GM23338 (cell line): ENCODE measurements at regions not wholly inside any gene's neighbourhood (a gene's known extent, or its start where the extent isn't known, plus 50 kb on each side); places are given as distances from the start of the nearest gene placed in this dataset.

Experiments used
- CREB1 ChIP-seq: fragments of 250-450 bp; sonication (Bioruptor Pico); IDR thresholded peaks from 2 replicates; pipeline ENCODE4 v1.5.0; 2020; ENCODE audit warnings: low read depth, mild to moderate bottlenecking, moderate library complexity
- EZH2 ChIP-seq: fragments of 200-600 bp; sonication (generic); IDR thresholded peaks from one replicate; pipeline ENCODE4 v1.8.0; 2017; ENCODE audit warnings: antibody characterized with exemption, mild to moderate bottlenecking, low read depth; ENCODE audit not compliant: unreplicated experiment
- EZH2phosphoT487 ChIP-seq: fragments of 200-600 bp; sonication (generic); IDR thresholded peaks from one replicate; pipeline ENCODE4 v1.8.1; 2018; ENCODE audit warnings: antibody characterized with exemption; ENCODE audit not compliant: unreplicated experiment
- POLR2AphosphoS5 ChIP-seq: IDR thresholded peaks from 2 replicates; pipeline ENCODE4 v1.6.1; 2016; ENCODE audit warnings: antibody characterized with exemption, low read depth
- TF ChIP-seq, protein P1 (sequence below), 2 experiments: fragments of 200-600 bp in 1 of 2; sonication (generic) in 1 of 2; conservative IDR thresholded peaks; 2 replicates each; pipeline versions ENCODE4 v1.5.1 to v1.6.1; 2016 to 2017; ENCODE audit warnings: antibody characterized with exemption in 2 of 2, low read depth in 2 of 2, mild to moderate bottlenecking in 2 of 2, moderate library complexity in 1 of 2

DNA sequence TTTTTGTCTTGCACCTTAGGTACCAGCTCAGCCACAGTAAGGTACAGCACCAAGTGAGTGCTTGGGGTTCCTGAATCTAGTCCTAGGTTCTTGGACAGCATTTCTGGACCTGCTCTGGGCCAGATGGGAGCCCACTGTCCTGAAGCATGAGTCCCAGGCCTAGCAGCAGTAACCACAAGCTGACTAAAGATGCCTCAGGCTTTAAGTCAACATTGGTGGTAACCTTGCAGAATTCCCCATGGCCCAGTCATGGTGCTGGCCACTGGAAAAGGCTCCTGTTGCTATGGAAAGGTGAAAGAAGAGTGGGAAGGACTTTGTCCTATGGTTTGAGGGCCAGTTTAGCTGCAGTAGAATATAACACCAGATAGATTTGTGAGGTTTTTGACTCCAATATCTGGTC, 86.9 kb upstream of the CLEC14A start:
- TF ChIP-seq POLR2AphosphoS5 (no peak), EZH2 (no peak), EZH2phosphoT487 (no peak), CREB1 (CRISPR knock-in tag) (no peak)
- TF ChIP-seq, protein P1, sequence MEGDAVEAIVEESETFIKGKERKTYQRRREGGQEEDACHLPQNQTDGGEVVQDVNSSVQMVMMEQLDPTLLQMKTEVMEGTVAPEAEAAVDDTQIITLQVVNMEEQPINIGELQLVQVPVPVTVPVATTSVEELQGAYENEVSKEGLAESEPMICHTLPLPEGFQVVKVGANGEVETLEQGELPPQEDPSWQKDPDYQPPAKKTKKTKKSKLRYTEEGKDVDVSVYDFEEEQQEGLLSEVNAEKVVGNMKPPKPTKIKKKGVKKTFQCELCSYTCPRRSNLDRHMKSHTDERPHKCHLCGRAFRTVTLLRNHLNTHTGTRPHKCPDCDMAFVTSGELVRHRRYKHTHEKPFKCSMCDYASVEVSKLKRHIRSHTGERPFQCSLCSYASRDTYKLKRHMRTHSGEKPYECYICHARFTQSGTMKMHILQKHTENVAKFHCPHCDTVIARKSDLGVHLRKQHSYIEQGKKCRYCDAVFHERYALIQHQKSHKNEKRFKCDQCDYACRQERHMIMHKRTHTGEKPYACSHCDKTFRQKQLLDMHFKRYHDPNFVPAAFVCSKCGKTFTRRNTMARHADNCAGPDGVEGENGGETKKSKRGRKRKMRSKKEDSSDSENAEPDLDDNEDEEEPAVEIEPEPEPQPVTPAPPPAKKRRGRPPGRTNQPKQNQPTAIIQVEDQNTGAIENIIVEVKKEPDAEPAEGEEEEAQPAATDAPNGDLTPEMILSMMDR (conservative IDR thresholded peaks at IDR 0.05; ENCODE audit: low read depth in 2 of 2): no peak
